Neural progenitor cell (in vitro differentiated cells): ENCODE measurements at regions not wholly inside any gene's neighbourhood (a gene's known extent, or its start where the extent isn't known, plus 50 kb on each side); places are given as distances from the start of the nearest gene placed in this dataset.

ENCODE experiments used
- EZH2 ChIP-seq: fragments of 200-600 bp; sonication (generic); IDR thresholded peaks from 2 replicates; pipeline ENCODE4 v1.6.1; 2017; ENCODE audit warnings: antibody characterized with exemption, mild to moderate bottlenecking, moderate library complexity
- EZH2phosphoT487 ChIP-seq: fragments of 200-600 bp; sonication (generic); IDR thresholded peaks from 2 replicates; pipeline ENCODE4 v1.6.1; 2017; ENCODE audit warnings: antibody characterized with exemption
- TF ChIP-seq, protein P1 (sequence below): fragments of 200-600 bp; sonication (generic); IDR thresholded peaks from 2 replicates; pipeline ENCODE4 v1.5.1; 2017; ENCODE audit warnings: antibody characterized with exemption, mild to moderate bottlenecking

GRCh38 chr5:56739990-56740389 is 75.4 kb upstream of the MAP3K1 start:
- TF ChIP-seq EZH2 (no peak), EZH2phosphoT487 (no peak)
- TF ChIP-seq, protein P1, sequence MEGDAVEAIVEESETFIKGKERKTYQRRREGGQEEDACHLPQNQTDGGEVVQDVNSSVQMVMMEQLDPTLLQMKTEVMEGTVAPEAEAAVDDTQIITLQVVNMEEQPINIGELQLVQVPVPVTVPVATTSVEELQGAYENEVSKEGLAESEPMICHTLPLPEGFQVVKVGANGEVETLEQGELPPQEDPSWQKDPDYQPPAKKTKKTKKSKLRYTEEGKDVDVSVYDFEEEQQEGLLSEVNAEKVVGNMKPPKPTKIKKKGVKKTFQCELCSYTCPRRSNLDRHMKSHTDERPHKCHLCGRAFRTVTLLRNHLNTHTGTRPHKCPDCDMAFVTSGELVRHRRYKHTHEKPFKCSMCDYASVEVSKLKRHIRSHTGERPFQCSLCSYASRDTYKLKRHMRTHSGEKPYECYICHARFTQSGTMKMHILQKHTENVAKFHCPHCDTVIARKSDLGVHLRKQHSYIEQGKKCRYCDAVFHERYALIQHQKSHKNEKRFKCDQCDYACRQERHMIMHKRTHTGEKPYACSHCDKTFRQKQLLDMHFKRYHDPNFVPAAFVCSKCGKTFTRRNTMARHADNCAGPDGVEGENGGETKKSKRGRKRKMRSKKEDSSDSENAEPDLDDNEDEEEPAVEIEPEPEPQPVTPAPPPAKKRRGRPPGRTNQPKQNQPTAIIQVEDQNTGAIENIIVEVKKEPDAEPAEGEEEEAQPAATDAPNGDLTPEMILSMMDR: no peak
